ENCODE measurements at regions not wholly inside any gene's neighbourhood (a gene's known extent, or its start where the extent isn't known, plus 50 kb on each side); places are given as distances from the start of the nearest gene placed in this dataset.
"Not testable (repeated sequence)": the region's sequence is repeated elsewhere in the genome, so short reads cannot be mapped to it uniquely, and the experiment has no call there.

DNA sequence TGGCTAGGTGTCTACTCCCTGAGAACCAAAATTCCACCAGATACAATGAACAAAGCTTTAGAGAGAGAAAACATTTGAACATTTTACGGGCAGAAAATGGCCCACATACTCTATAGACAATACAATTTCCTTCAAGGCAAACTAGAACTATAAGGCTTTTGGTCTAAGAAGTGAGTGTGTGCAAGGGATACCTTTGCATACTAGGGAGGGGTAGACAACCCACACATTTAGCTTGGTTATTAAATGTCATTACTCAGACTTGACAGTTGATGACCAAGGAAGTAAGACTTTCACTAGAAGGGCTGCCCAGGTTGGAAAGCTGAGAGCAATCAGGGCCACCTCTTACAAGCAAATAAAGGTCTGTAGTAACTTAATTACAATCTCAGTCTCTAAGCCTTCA lies 64.0 kb upstream of the PLEKHM1 start:
- H3K4me2 ChIP-seq (ENCODE audit: insufficient read depth, low read length); H3K27ac ChIP-seq (ENCODE audit: low read depth, low read length); H3K9me3 ChIP-seq (ENCODE audit: low read depth, low read length); H3K4me3 ChIP-seq (ENCODE audit: insufficient read depth, low read length); H3K27me3 ChIP-seq (ENCODE audit: insufficient read depth, low read length); H3K36me3 ChIP-seq (ENCODE audit: insufficient read depth, low read length); H3K4me1 ChIP-seq (ENCODE audit: insufficient read depth, low read length); H4K20me1 ChIP-seq (ENCODE audit: insufficient read depth, low read length); H2AFZ ChIP-seq (ENCODE audit: low read length); H3K79me2 ChIP-seq (ENCODE audit: insufficient read depth, low read length); DNase-seq (ENCODE audit: insufficient read length, low spot score, missing footprints): not testable (repeated sequence)

DNA sequence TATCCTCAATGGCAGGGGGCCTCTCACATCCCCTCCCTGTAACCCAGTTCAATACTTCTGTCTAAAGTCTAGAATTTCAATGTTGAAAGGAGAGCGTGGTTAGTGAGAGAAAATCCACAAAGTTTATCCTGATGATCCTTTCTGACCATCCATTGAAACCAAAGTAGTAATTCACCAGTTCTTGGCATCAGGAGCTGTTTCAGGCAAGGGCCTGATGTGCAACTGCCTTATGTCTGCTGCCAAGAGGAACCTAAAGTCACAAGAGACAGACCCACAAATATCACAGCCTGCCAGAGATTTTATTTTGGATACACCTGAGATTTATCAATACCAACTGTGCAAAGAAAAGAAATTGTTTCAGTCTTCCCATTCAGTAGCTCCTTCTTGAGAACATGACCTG lies 68.3 kb upstream of the PLEKHM1 start:
- H3K79me2 ChIP-seq (ENCODE audit: insufficient read depth, low read length); H4K20me1 ChIP-seq (ENCODE audit: insufficient read depth, low read length); H3K27me3 ChIP-seq (ENCODE audit: insufficient read depth, low read length); H3K27ac ChIP-seq (ENCODE audit: low read depth, low read length); H3K9me3 ChIP-seq (ENCODE audit: low read depth, low read length); DNase-seq (ENCODE audit: insufficient read length, low spot score, missing footprints); H3K4me2 ChIP-seq (ENCODE audit: insufficient read depth, low read length); H2AFZ ChIP-seq (ENCODE audit: low read length); H3K36me3 ChIP-seq (ENCODE audit: insufficient read depth, low read length); H3K4me3 ChIP-seq (ENCODE audit: insufficient read depth, low read length); H3K4me1 ChIP-seq (ENCODE audit: insufficient read depth, low read length): not testable (repeated sequence)

DNA sequence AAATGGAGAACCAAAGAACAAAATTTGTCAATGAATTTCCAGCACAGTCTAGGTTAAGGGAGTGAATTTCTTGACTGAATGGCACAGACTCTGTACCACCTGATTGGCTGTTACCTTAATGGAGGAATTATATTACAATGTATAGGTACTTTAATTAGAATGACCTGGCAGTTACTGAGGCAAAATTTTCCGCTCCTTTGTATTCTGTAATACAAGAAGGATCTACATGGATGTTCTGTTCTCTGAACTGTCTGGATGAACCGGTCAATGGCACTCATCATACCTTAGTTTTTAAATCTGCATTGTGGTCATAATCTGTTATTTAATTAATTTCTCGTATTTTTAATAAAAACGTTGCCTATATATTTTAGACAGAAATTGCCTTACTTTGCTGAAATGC lies 72.3 kb upstream of the PLEKHM1 start:
- H3K79me2 ChIP-seq (ENCODE audit: insufficient read depth, low read length); H3K4me3 ChIP-seq (ENCODE audit: insufficient read depth, low read length); DNase-seq (ENCODE audit: insufficient read length, low spot score, missing footprints); H3K27ac ChIP-seq (ENCODE audit: low read depth, low read length); H3K27me3 ChIP-seq (ENCODE audit: insufficient read depth, low read length); H3K36me3 ChIP-seq (ENCODE audit: insufficient read depth, low read length); H2AFZ ChIP-seq (ENCODE audit: low read length); H3K4me2 ChIP-seq (ENCODE audit: insufficient read depth, low read length); H3K9me3 ChIP-seq (ENCODE audit: low read depth, low read length); H3K4me1 ChIP-seq (ENCODE audit: insufficient read depth, low read length); H4K20me1 ChIP-seq (ENCODE audit: insufficient read depth, low read length): not testable (repeated sequence)

DNA sequence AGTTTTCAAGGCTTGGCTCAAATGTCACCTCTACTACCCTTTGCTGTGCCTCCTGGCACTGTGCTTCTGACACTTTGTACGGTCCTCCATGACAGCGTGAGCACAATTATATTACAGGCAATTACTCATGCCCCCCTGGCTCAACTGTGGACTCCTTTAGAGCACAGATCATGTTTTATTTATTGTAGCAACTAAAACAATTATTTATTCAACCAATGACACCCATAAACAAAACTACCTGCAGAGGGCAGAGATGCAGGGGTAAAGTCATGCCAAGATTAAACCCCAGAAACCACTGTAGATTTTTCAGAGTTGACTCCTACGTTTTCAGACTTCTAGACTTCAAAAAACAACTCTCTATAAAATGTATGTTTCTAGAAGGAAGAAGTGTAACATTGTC lies 72.8 kb upstream of the PLEKHM1 start:
- H3K9me3 ChIP-seq (ENCODE audit: low read depth, low read length); H3K79me2 ChIP-seq (ENCODE audit: insufficient read depth, low read length); H3K4me2 ChIP-seq (ENCODE audit: insufficient read depth, low read length); H3K27ac ChIP-seq (ENCODE audit: low read depth, low read length); H3K27me3 ChIP-seq (ENCODE audit: insufficient read depth, low read length); H2AFZ ChIP-seq (ENCODE audit: low read length); H3K4me3 ChIP-seq (ENCODE audit: insufficient read depth, low read length); H3K4me1 ChIP-seq (ENCODE audit: insufficient read depth, low read length); H4K20me1 ChIP-seq (ENCODE audit: insufficient read depth, low read length); H3K36me3 ChIP-seq (ENCODE audit: insufficient read depth, low read length); DNase-seq (ENCODE audit: insufficient read length, low spot score, missing footprints): not testable (repeated sequence)

DNA sequence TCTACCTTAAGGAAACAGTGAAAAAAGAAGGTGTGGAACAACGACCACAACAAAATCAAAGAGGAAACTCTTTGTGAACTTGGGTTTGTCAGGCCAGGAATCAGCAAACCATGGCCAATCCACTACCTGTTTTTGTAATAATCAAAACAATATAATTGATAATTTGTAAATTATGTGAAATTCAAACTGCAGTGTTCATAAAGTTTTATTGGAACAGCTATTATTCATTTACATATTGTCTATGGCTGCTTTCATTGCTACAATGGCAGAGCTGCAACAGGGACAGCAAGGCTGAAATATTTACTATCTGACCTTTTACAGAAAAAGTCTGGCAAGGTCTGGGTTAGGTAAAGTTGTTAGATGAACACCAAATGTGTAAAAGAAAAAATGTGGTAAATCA lies 77.8 kb upstream of the PLEKHM1 start:
- not testable (repeated sequence) for DNase-seq (ENCODE audit: insufficient read length, low spot score, missing footprints); H2AFZ ChIP-seq (ENCODE audit: low read length); H3K4me3 ChIP-seq (ENCODE audit: insufficient read depth, low read length); H3K79me2 ChIP-seq (ENCODE audit: insufficient read depth, low read length); H3K4me1 ChIP-seq (ENCODE audit: insufficient read depth, low read length); H3K36me3 ChIP-seq (ENCODE audit: insufficient read depth, low read length); H3K4me2 ChIP-seq (ENCODE audit: insufficient read depth, low read length); H3K27me3 ChIP-seq (ENCODE audit: insufficient read depth, low read length); H3K27ac ChIP-seq (ENCODE audit: low read depth, low read length); H4K20me1 ChIP-seq (ENCODE audit: insufficient read depth, low read length); H3K9me3 ChIP-seq (ENCODE audit: low read depth, low read length)

DNA sequence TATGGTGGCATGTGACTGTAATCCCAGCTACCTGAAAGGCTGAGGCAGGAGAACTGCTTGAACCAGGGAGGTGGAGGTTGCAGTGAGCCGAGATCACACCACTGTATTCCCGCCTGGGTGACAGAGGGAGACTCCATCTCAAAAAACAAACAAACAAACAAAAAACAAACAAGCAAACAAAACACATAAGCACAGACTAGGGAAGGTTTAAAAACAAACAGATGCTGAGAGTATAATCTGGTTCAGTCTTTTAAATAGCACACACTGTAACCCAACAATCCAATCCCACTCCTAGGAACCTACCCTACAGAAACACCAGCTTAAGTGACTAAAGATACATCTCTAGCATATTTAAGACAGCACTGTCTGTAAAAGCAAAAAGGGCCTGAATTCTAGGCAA lies 82.8 kb upstream of the PLEKHM1 start:
- H4K20me1 ChIP-seq (ENCODE audit: insufficient read depth, low read length); H3K4me2 ChIP-seq (ENCODE audit: insufficient read depth, low read length); H3K27me3 ChIP-seq (ENCODE audit: insufficient read depth, low read length); H3K36me3 ChIP-seq (ENCODE audit: insufficient read depth, low read length); H2AFZ ChIP-seq (ENCODE audit: low read length); H3K9me3 ChIP-seq (ENCODE audit: low read depth, low read length); DNase-seq (ENCODE audit: insufficient read length, low spot score, missing footprints); H3K4me3 ChIP-seq (ENCODE audit: insufficient read depth, low read length): not testable (repeated sequence)
- Histone ChIP-seq H3K79me2 (ENCODE audit: insufficient read depth, low read length) (peaks cover 37% of the 10 kb centered on the region), H3K4me1 (ENCODE audit: insufficient read depth, low read length) (peaks cover 21% of the 10 kb centered on the region), H3K27ac (ENCODE audit: low read depth, low read length) (peak overlapping the region; percentile 71)
